NCI-H460 (cell line): ENCODE measurements at regions not wholly inside any gene's neighbourhood (a gene's known extent, or its start where the extent isn't known, plus 50 kb on each side); places are given as distances from the start of the nearest gene placed in this dataset.

Source experiments
- DNase-seq: peaks from one replicate; pipeline ENCODE4 v3.0.0-alpha.2; 2016; ENCODE audit warnings: low read depth; ENCODE audit errors: extremely low read depth

DNA sequence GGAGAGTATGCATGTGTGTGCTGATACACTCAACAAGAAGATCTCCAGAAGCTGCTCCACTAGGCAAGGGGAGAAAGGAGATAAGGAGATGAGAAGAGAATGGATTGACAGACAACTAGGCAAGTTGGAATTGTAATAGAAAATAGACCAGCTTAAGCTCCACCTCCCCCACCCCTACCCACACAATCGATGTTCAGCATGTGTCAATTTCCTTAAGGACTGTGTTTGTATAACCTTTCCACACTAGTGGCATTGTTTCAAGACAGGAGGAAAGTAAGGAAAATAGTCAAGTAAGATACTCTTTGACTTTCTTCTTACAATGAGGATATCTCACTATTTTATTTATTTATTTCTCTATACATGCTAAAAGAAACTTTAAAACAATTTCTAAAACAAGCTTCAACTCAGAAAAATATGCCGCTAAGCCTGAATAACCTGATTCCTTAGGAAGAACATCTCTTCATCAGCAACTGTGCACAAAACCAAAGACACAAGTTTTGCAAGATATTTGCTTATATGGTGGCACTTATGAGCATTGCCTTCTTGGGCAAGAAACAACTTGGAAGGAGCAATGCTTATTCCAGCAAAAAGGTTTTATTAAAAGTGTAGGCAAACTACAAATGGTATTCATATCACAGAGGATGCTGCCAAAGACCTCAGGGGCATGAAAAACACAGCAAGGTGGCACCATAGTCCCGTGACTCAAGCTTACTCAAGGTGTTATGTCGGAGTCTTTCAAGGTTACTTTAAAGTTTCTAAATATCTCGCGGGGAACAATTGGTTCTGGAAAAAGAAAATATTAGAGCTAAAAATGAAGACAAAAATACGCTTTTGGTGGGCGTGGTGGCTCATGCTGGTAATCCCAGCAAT lies 249.1 kb downstream of the COL12A1 start:
- DNase-seq, result no peak

DNA sequence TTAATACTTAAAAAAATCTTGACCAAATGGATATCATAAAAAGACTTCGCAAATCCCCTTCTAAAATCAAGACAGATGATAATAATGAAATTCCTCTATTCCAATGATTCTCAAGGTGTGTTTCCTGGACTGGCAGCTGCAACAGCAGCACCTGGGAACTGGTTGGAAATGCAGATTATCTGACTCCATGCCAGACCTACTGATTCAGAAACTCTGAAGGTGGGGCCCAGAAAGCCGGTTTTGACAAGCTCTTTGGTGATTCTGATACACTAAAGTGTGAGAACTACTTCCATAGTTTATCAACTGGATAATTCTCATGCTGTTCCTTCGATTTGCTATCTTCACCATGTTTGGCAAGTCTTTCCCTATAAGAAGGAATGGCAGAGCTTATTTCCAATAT lies 252.1 kb downstream of the COL12A1 start:
- no peak for DNase-seq

DNA sequence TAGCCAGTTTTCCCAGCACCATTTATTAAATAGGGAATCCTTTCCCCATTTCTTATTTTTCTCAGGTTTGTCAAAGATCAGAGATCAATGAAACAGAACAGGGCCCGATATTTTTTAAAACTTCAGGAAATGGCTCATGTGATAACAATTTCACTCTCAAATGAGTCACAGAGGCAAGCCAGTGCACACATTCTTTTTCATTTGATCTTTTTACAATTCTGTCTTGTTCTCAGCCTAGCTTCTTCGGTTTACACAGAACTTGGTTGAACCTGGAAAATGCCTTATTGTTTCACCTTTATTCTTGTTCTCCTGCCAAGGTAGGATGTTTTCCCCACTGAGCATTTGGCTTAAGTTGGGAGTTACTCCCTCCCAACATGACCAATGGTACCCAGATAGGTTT lies 258.9 kb downstream of the COL12A1 start:
- no peak for DNase-seq

DNA sequence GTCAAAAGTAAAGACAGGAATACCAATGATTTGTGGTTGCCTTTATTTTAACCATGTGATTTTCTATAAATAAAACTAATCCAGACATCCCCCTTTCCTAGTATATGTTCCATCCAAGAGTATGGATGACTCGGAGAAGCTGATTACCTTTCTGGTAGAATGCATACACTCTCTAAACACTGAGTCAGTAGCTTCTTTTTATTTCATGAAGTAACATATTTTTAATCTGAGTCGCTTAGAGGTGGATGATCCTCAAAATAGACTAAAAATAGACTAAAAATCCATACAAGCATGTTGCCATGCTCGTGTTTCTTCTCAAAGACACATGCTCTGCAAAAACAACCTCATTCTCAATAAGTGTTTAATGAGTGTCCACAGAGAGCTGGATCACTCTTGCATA lies 263.7 kb downstream of the COL12A1 start:
- DNase-seq, result no peak

DNA sequence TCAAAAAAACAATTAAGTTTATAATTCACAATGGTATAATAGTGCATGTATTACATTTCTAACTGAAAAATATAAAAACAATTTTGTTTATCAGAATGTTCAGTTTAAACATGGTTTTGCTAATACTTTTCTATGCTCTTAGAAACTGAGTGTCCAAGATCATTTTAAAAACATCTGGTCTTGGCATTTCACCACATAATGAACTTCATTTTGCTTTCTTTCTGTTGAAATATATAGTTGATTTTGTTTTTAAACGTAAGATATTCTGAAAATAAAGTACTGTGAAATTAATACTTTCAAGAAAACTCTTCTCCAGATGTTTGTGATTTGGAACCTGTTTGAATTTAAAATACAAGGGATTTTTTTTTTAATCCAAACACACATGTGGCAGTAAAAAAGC lies 264.4 kb downstream of the COL12A1 start:
- DNase-seq, result no peak

DNA sequence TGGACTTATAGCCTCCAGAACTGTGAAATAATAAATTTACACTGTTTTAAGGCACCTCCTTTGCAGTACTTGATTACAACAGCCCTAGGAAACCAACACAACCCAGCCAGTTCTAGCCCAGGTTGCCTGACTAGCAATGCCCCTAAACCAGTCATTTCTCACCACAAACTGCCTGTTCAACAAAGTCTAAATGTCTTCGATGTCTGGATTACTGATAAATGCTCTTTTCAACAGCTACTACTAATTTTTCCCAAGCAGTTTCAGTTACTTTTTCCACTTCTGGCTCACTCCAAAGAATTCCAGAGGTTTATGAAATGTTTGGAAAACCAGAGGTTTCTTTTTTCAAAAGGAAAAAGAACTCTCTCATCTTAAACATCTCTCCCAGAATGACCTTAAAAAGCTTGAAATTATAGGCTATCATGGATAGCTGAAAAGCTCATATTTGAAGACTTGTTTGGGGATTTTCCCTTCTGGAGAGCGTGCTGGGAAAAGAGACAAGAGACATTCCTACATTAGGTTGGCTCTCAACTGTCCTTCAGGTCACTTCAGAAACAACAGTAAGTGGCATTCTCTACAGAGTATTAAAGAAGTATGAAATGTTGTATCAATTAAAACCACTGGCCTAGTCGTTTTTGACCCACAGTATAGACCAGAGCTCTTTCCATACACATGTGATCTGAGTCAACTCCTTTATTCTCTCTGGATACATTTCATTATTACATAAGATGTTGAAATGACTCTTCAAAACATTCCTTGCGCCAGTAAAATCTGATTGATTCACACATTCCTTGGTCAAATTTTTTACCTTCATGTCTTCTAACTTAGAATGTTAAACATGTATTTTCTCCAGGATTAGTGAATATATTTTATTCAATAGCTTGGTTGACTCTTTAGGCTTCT lies 265.9 kb downstream of the COL12A1 start:
- DNase-seq, result no peak

DNA sequence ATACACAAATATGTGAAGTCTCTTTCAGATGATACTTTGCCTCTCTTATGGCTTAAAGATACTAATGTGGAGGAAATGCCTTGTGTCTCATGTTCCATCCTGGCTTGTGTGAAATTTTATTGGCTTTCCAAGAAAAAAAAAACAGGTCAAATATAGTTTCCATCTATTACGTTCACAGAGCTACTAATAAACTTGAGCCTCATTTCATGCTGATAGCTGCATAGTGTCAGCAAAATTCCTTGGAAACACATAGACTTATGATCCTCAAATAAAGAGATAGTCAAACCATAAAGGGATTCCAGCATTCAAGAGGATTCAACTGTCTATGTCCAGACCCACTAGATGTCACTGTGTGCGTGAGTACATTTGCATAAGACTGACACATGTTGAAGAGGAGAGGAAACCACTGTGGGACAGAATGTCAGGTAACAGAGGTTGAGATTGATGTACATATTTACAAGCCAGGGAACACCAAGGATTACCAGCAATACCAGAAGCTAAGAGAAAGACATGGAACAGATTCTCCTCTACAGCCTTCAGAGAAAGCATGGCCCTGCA lies 266.6 kb downstream of the COL12A1 start:
- DNase-seq, result no peak

DNA sequence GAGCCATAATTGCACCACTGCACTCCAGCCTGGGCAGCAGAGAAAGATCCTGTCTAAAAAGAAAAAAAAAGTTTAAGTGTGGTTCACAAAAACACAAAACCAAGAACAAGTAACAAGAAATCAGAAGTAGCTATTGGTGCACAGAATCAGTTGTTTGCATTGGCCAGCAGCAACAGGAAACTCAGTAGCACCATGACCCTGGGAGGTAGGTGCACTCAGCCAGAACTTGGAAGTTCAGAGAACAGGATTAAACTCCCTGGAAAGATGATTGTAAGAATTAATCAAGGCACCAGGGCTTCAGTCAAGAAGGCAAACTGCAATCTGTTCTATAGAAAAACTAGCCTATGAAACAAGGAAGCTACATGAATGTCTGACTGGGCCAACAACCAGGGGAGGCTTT lies 267.9 kb downstream of the COL12A1 start:
- DNase-seq, result no peak

DNA sequence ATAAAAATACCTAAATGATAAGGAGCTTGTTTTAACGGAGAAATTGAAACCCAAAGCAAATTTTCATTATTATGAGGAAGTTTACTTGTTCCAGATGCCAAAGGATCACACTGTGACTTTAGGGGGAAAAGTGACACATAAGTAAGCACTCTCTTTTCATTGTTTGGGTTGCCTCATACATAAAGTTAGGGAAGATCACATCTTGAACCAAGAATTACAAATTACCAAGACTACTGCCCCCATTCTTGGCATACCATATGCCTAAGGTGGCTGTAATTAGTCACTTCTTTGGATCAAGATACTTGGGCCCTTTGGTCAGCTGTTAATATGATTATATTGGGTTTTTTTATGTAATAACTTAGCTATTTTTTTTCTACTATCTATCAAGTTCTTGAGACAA lies 269.0 kb downstream of the COL12A1 start:
- no peak for DNase-seq

DNA sequence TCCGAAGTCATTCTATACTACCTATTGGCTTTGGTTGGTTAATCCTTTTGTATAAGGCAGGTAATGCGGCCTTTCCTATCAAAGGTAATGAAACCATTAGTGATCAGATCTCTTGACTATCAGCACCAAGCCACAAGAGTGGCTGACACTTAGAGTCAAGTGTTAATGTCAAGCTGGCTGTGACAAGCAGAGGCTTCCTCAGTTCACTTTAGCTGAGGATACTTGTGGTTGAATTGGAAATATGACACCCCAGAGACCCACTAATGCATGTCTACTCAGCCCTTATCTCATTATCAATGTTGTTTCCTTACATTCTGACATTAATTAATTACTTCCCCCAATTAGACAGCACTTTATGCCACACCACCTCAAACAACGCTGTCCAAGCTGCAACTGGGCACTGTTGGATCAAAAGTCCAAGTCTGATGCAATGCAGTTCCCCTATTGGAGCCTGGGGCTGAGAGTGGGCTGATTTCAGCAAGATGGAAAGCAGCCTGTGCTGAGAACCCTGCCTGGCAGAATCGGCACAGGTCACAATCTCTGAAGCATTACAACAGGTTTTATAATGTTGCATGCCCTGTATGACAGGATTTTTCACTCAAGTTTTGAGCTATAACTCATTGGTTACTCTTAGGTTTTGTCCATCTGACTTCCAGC lies 273.5 kb downstream of the COL12A1 start:
- DNase-seq, result no peak

DNA sequence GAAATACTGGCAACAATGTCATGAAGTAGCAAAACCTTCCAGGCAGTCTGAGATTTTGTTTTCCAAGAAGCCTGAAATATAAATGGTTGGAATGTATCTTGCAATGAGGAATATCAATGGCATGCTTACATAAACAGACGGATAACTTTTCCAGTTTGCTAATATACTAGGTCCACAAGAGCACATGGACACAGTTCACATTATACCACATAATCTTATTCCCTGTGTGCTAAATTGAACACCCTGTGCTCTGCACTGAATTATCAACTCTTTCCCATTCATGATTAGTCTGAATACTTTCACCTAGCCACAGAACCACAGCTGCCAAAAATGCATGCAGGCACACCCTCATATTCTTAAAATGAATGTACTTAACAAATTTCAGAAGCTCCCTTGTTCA lies 274.3 kb downstream of the COL12A1 start:
- DNase-seq, result no peak

DNA sequence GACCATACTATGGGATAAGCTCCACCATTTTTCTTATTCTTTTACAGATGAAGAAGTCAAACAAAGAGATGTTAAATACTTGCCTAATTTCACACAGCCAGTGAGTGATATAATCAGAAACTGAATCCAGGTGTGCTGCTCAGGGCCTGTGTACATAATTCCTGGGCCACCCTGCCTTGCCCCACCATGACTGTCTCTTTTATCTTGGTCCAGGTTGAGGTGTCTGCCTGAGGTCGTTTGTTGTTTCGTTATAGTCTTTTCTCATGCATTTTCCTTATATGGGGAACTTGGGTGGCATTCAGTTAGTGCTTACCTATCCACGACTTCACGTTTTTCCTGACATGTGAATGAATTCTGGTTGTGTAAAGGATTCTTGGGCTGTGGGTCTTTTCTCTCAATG lies 277.6 kb downstream of the COL12A1 start:
- DNase-seq, result no peak

DNA sequence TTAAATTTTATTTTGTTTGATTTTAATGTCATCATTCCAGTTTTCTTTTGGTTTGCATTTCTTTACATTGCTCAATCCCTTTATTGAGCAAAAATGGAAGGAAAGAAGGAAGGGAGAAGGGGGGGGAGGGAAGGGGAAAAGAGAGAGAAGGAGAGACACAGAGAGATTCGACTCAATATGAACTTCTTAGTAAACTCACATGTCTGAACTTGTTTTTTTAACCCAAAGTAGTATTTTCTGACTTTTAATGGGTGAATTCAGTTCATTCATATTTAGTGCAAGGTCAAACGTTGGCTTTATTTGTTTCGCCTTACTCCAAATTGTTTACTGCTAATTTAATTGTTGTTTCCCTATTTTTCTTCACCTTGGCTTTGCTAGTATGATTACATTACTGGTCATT lies 278.6 kb downstream of the COL12A1 start:
- no peak for DNase-seq

DNA sequence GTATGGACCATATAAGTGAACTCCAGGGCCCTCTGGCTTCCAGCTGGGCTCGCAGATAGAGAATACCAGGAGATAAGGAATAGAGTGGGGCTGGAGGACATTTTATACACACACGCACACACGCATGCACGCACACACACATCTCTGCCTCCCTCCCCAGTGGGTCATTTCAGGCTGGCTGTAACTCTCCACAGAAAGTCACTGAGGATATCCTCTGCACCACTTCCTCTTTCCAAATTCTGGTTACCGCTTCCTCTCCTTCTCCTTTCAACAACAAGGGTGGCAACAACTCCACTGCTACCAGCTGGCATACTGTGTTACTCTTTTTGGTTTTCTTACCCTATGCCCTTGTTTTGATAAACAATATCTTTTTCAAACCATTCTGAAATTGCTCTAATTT lies 280.2 kb downstream of the COL12A1 start:
- DNase-seq, result no peak

DNA sequence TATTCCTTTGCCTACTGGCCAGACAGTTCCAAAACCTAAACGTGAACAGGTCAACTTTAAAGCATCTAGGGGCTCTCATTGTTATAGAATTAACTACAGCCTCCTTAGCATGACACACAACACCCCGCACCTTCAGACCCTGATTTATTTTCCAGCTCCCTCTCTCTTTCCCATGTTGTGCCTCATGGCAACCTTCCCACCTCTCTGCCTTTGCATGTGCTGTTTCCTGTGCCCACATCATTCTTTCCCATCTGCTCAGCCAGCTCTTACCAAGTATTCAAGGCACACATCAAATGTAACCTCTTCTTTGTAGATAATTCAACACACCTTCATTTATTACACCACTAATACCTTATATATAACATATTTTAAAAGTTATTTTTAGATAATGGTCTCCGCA lies 291.0 kb downstream of the COL12A1 start:
- no peak for DNase-seq

DNA sequence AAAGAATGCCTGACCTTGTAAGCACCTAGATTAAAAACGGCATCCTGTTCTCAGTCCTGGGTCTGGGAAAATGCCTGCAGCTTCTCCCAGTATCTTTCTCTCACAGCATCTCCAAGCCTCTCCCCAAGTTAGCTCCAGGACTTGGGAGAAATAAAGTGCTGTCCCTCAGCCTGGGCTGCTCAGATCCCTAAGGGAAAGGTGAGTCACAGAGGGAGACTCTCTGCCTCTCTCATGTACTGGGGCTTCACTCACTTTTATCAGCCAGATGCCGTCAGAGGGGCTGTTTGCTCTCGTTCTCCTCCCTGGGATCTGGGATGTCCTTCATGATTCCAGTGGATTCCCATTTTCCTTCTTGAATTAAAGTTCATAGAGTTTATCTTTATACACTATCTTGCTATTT lies 293.6 kb downstream of the COL12A1 start:
- no peak for DNase-seq

DNA sequence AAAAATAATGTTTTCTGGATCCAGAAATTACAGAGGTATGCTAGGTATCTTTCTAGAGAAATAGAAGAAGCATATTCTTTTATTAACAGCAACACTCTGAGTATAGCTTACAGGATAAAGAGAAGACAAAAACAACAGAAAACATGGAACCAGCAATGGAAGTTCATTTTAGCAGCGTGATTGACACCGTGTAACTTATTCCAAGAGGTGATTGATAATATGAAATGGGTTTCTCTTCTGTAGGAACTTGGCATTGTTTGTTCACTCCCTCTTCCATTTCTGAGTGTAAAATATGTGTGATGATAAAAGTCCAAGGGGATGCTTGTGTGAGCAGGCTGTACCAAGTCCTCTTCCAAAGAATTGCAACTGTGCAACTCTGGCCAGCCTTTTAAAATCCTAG lies 303.0 kb downstream of the COL12A1 start:
- DNase-seq, result no peak

DNA sequence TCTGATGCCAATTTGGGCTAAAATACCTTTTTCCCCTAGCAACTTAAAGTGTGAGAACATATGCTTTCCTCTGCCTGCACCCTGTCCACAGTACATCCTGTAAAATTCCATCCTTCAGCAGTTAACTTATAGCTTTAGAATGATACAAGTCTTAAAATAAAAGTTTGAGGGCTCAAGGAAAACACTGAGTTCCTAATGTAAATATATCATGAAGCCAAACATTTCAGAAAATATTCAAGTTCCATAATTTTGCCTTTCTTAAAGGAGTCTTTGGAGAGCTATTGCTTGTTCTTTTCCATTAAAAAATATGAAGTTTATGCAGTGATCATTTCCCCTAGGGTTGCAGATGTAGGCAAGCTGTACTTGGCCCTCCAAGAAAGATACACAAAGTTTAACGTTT lies 303.8 kb downstream of the COL12A1 start:
- DNase-seq, result no peak

DNA sequence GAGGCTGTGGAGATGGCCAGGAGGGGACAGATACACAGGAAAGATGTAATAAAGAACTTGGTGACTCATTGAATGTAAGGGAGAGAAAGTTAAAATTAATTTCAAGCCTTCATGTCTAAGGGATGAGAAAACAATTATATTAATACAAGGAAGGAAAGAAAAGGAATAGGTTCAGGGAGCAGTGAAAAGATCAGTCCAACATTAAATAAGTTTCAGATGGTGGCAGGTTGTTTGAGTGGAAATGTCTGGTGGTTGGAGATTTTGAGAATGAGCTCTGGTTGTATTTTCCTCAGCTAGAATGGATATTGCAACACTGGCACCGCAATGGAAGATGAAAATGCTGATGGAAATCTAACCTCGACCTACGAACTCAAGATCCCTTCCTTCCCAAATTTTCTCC lies 304.3 kb downstream of the COL12A1 start:
- no peak for DNase-seq

DNA sequence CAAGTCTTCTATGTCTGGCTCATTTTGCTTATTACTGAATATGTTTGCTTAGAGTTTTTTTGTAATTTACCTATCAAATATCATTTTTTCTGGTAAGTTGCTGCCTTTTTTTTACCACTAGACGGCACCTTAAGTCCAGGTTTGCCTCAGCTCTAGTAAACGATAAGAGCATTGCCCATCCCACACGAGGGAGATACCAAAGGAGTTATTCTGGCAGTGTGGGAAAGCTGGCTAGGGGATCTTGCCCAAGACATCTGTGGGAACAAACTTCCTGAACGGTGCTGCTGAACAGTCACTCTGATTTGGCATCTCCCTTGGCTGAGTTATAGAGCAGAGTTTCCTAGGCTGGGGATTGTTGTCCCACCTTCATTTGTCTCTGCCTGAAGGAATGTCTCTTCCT lies 306.4 kb downstream of the COL12A1 start:
- DNase-seq, result no peak

DNA sequence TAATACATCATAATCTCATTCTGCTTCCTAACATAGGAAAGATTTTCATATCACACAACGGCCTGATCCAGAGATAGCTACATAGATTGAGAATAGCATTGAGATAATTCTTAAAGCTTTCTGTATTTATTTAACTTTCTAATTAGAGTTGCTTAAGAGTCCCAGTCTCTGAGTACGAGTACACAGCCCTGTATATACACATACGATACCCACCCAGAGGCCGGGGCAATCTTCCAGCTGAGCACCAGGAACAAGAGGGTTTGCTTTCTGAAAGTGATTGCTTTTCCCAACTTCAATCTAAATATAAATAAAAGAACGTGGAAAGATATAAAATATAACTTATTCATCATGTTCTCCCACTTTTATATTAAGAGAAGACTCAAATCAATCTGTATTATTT lies 313.8 kb downstream of the COL12A1 start:
- no peak for DNase-seq
